Adipocyte (in vitro differentiated cells): ENCODE measurements at regions not wholly inside any gene's neighbourhood (a gene's known extent, or its start where the extent isn't known, plus 50 kb on each side); places are given as distances from the start of the nearest gene placed in this dataset.
A peak's percentile ranks its signal among the peaks of the same experiment; 100 is the strongest.

Source experiments
- DNase-seq: peaks from one replicate; pipeline ENCODE4 v3.0.0-alpha.2; 2015; ENCODE audit warnings: low read depth
- H3K27me3 ChIP-seq: replicated peaks from 2 replicates; pipeline ENCODE4 v1.7.0; 2013; ENCODE audit warnings: mild to moderate bottlenecking, low read length, moderate library complexity; ENCODE audit not compliant: control insufficient read depth, insufficient read depth
- H3K36me3 ChIP-seq: 2 replicates; pipeline ENCODE4 v1.7.0; 2013; ENCODE audit warnings: low read length, mild to moderate bottlenecking, moderate library complexity; ENCODE audit not compliant: control insufficient read depth, insufficient read depth, severe bottlenecking
- H3K4me1 ChIP-seq: 2 replicates; pipeline ENCODE4 v1.7.0; 2013; ENCODE audit warnings: mild to moderate bottlenecking, low read length, moderate library complexity; ENCODE audit not compliant: control insufficient read depth, insufficient read depth
- H3K4me3 ChIP-seq: 2 replicates; pipeline ENCODE4 v1.7.0; 2013; ENCODE audit warnings: mild to moderate bottlenecking, low read length, moderate library complexity
- H3K9ac ChIP-seq: 2 replicates; pipeline ENCODE4 v1.7.0; 2013; ENCODE audit warnings: mild to moderate bottlenecking, low read length, moderate library complexity
- H3K9me3 ChIP-seq: 2 replicates; pipeline ENCODE4 v1.7.0; 2013; ENCODE audit warnings: mild to moderate bottlenecking, low read length, moderate library complexity; ENCODE audit not compliant: control insufficient read depth

- no peak for DNase-seq
These were observed 122.7 kb downstream of the VAPA start for GRCh38 chr18:10036479-10036878.

GRCh38 chr18:10037181-10037580, 123.4 kb downstream of the VAPA start:
- no peak overlapping the region for H3K9ac ChIP-seq
- no peaks in the 10 kb centered on the region for H3K36me3 ChIP-seq
- no peak overlapping the region for H3K4me3 ChIP-seq
- DNase-seq, result no peak
- H3K4me1 ChIP-seq, result peaks cover 48% of the 10 kb centered on the region
- no peaks in the 10 kb centered on the region for H3K27me3 ChIP-seq
- peaks cover 4% of the 10 kb centered on the region for H3K9me3 ChIP-seq

More at GRCh38 chr18:10036479-10036878, 122.7 kb downstream of the VAPA start:
- H3K9me3 ChIP-seq, result no peaks in the 10 kb centered on the region
- no peaks in the 10 kb centered on the region for H3K36me3 ChIP-seq
- H3K9ac ChIP-seq, result peak overlapping the region; percentile 69
- H3K4me1 ChIP-seq, result peaks cover 41% of the 10 kb centered on the region
- H3K27me3 ChIP-seq, result no peaks in the 10 kb centered on the region
- peak overlapping the region; percentile 7 for H3K4me3 ChIP-seq

GRCh38 chr18:10038268-10038667, 124.5 kb downstream of the VAPA start:
- Histone ChIP-seq H3K27me3 (no peaks in the 10 kb centered on the region), H3K9ac (no peak overlapping the region), H3K4me1 (peaks cover 45% of the 10 kb centered on the region), H3K36me3 (no peaks in the 10 kb centered on the region), H3K4me3 (no peak overlapping the region), H3K9me3 (peaks cover 14% of the 10 kb centered on the region)
- DNase-seq, result no peak

GRCh38 chr18:10040287-10041011, 126.6 kb downstream of the VAPA start:
- peak overlapping the region; percentile 1 for H3K4me3 ChIP-seq
- no peaks in the 10 kb centered on the region for H3K27me3 ChIP-seq
- peaks cover 15% of the 10 kb centered on the region for H3K9me3 ChIP-seq
- peak; percentile 42 for DNase-seq
- H3K4me1 ChIP-seq, result peaks cover 53% of the 10 kb centered on the region
- H3K36me3 ChIP-seq, result no peaks in the 10 kb centered on the region
- H3K9ac ChIP-seq, result peak overlapping the region; percentile 82

GRCh38 chr18:10041180-10041579, 127.4 kb downstream of the VAPA start:
- peak; percentile 73 for DNase-seq
- peak overlapping the region; percentile 1 for H3K4me3 ChIP-seq
- no peaks in the 10 kb centered on the region for H3K27me3 ChIP-seq
- peaks cover 15% of the 10 kb centered on the region for H3K9me3 ChIP-seq
- peaks cover 52% of the 10 kb centered on the region for H3K4me1 ChIP-seq
- H3K36me3 ChIP-seq, result no peaks in the 10 kb centered on the region
- peak overlapping the region; percentile 82 for H3K9ac ChIP-seq

GRCh38 chr18:10042492-10042891, 128.7 kb downstream of the VAPA start:
- no peak for DNase-seq
- peak overlapping the region; percentile 80 for H3K9ac ChIP-seq
- no peaks in the 10 kb centered on the region for H3K36me3 ChIP-seq
- H3K4me1 ChIP-seq, result peaks cover 57% of the 10 kb centered on the region
- no peaks in the 10 kb centered on the region for H3K27me3 ChIP-seq
- peaks cover 15% of the 10 kb centered on the region for H3K9me3 ChIP-seq
- peak overlapping the region; percentile 30 for H3K4me3 ChIP-seq

- Histone ChIP-seq H3K36me3 (no peaks in the 10 kb centered on the region), H3K4me3 (peak overlapping the region; percentile 23), H3K9me3 (peaks cover 15% of the 10 kb centered on the region), H3K27me3 (no peaks in the 10 kb centered on the region), H3K9ac (peak overlapping the region; percentile 27), H3K4me1 (peaks cover 57% of the 10 kb centered on the region)
- DNase-seq, result no peak
These were observed 130.2 kb downstream of the VAPA start for GRCh38 chr18:10044054-10044453.

GRCh38 chr18:10045296-10045891, 131.6 kb downstream of the VAPA start:
- Histone ChIP-seq H3K4me1 (peaks cover 57% of the 10 kb centered on the region), H3K9ac (peak overlapping the region; percentile 60), H3K36me3 (no peaks in the 10 kb centered on the region), H3K4me3 (no peak overlapping the region), H3K27me3 (no peaks in the 10 kb centered on the region), H3K9me3 (peaks cover 15% of the 10 kb centered on the region)
- DNase-seq, result no peak

- no peak for DNase-seq
- peaks cover 59% of the 10 kb centered on the region for H3K4me1 ChIP-seq
- no peaks in the 10 kb centered on the region for H3K36me3 ChIP-seq
- H3K9me3 ChIP-seq, result peaks cover 15% of the 10 kb centered on the region
- no peak overlapping the region for H3K4me3 ChIP-seq
- H3K9ac ChIP-seq, result peak overlapping the region; percentile 60
- no peaks in the 10 kb centered on the region for H3K27me3 ChIP-seq
These were observed 132.5 kb downstream of the VAPA start for GRCh38 chr18:10046178-10046807.

- Histone ChIP-seq H3K9me3 (peaks cover 10% of the 10 kb centered on the region), H3K27me3 (no peaks in the 10 kb centered on the region), H3K9ac (no peak overlapping the region), H3K4me3 (no peak overlapping the region), H3K4me1 (peaks cover 60% of the 10 kb centered on the region), H3K36me3 (no peaks in the 10 kb centered on the region)
- peak; percentile 58 for DNase-seq
These were observed 133.4 kb downstream of the VAPA start for GRCh38 chr18:10047237-10047636.

GRCh38 chr18:10049747-10050146, 135.9 kb downstream of the VAPA start:
- Histone ChIP-seq H3K27me3 (no peaks in the 10 kb centered on the region), H3K36me3 (no peaks in the 10 kb centered on the region), H3K4me1 (peaks cover 59% of the 10 kb centered on the region), H3K9ac (peak overlapping the region; percentile 58), H3K9me3 (no peaks in the 10 kb centered on the region), H3K4me3 (no peak overlapping the region)
- no peak for DNase-seq
